D721Med (cell line): ENCODE measurements at regions not wholly inside any gene's neighbourhood (a gene's known extent, or its start where the extent isn't known, plus 50 kb on each side); places are given as distances from the start of the nearest gene placed in this dataset.

Source experiments
- DNase-seq: peaks from one replicate; pipeline ENCODE4 v3.0.0; 2011; ENCODE audit warnings: low spot score; ENCODE audit not compliant: insufficient read length
- FAIRE-seq: peaks from 2 replicates; lab custom pipeline; 2011; peaks lifted over from hg19 to GRCh38; lab: Jason Lieb, UNC
- TF ChIP-seq, protein P1 (sequence below): IDR thresholded peaks from 2 replicates; pipeline ENCODE4 v1.5.1; 2012; ENCODE audit warnings: mild to moderate bottlenecking, control low read depth; ENCODE audit not compliant: insufficient read depth; ENCODE audit errors: missing control alignments

DNA sequence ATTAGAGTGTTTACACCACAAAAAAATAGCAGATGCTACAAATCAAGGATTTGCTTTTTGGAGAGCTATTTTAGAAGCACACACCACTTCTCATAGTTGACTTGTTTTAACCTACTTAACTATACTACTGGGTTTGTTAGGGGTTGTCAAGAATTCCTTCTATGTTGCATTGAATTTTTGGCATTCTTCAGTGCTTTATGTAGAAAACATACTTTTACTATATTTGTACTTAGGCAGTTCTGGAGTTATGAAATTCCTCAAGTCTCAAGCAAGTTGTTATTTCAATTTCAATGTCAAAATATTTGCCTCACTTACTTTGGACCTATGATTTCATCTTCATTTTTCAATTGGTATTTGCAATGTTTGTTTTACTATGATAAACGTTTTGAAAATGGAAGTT lies 449.6 kb downstream of the GLUD2 start:
- no peak for FAIRE-seq
- TF ChIP-seq, protein P1, sequence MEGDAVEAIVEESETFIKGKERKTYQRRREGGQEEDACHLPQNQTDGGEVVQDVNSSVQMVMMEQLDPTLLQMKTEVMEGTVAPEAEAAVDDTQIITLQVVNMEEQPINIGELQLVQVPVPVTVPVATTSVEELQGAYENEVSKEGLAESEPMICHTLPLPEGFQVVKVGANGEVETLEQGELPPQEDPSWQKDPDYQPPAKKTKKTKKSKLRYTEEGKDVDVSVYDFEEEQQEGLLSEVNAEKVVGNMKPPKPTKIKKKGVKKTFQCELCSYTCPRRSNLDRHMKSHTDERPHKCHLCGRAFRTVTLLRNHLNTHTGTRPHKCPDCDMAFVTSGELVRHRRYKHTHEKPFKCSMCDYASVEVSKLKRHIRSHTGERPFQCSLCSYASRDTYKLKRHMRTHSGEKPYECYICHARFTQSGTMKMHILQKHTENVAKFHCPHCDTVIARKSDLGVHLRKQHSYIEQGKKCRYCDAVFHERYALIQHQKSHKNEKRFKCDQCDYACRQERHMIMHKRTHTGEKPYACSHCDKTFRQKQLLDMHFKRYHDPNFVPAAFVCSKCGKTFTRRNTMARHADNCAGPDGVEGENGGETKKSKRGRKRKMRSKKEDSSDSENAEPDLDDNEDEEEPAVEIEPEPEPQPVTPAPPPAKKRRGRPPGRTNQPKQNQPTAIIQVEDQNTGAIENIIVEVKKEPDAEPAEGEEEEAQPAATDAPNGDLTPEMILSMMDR = no peak

DNA sequence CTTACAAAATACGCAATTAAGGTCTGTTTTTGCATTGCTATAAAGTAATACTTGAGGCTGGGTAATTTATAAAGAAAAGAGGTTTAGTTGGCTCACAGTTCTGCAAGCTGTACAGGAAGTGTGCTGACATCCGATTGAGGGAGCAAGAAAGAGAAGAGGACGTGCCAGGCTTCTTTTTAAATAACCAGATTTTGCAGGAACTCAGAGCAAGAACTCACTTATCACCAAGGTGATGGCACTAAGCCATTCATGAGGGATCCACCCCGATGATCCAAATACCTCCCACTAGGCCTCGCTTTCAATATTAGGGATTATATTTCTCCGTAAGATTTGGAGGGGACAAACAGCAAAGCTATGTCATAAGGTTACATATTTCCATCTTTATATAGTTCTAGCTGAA lies 456.7 kb downstream of the GLUD2 start:
- DNase-seq = no peak
- TF ChIP-seq, protein P1 = no peak
- FAIRE-seq = no peak

More for the DNA sequence above, 449.6 kb downstream of the GLUD2 start:
- DNase-seq = no peak

DNA sequence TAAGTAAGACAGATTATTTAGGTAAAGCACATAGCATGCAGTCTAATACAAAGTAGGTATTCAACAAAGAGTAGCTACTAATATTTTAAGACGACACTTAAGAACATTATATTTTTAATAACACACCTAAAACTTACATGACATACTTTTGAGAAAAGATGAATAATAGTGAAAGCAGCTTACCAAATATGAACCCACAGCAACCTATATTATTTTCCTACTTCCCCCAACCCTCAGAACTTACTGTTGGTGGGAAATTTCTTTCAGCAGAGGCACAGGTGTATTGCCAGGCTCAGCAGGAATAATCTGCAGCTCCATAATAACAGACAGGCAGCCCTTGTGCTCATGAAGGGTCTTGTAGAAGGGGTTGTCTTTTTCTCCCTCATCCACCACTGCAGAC lies 498.9 kb downstream of the GLUD2 start:
- TF ChIP-seq, protein P1 = no peak
- DNase-seq (no peak), FAIRE-seq (no peak)

DNA sequence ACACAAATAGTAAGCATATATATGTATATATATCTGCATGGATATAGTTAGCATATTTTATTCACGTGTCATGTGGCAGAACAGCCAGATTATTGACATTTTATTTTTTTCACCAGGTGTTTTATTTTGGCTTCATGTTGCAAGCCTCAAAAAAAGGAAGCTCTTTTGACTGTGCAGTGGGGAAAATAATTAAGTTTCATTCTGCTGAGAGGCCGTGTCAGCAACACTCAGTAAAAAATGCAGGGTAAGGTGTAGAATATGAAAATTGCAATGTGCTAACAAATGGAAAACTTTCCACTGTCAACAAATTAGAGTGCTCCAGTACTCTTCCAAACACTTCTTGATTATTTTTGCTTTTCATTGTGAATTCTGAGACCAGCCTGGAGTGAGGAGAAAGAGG lies 511.5 kb downstream of the GLUD2 start:
- DNase-seq (no peak), FAIRE-seq (no peak)
- TF ChIP-seq, protein P1 = no peak

DNA sequence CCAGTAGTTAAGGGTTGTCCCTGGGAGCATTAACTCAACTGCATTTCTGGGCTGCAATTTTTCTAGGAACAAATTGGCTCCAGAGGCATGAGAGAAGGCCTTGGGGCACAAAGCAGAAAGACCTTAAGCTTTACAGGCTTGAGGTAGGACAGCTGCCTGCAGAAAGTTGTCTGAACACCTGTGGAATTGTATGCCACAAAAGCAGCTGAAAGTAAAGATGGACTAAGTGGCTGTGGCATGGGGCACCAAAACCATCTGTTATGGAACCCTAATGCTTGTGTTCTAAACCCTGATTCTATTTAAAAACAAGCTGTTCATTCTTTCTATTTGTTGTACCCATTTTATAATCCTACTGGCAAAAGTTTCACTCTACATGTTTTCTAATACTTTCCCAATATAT lies 515.2 kb downstream of the GLUD2 start:
- no peak for DNase-seq
- TF ChIP-seq, protein P1 = no peak
- no peak for FAIRE-seq

DNA sequence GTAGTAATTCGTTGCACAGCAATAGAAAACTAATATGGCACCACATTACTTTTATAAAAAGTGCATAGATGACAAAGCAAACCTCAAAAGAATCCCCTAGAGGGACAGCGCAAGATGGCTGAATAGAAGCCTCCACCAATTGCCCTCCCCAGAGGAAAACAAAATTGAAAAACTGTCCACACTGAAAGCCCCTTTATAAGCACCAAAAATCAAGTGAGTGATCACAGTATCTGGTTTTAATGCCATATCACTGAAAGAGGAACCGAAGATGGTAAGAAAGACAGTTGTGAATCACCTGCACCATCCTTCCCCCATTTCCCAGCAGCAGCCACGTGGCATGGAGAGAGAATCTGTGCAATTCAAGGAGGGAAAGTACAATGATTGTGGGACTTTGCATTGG lies 522.2 kb downstream of the GLUD2 start:
- FAIRE-seq (no peak), DNase-seq (no peak)
- TF ChIP-seq, protein P1 = no peak

DNA sequence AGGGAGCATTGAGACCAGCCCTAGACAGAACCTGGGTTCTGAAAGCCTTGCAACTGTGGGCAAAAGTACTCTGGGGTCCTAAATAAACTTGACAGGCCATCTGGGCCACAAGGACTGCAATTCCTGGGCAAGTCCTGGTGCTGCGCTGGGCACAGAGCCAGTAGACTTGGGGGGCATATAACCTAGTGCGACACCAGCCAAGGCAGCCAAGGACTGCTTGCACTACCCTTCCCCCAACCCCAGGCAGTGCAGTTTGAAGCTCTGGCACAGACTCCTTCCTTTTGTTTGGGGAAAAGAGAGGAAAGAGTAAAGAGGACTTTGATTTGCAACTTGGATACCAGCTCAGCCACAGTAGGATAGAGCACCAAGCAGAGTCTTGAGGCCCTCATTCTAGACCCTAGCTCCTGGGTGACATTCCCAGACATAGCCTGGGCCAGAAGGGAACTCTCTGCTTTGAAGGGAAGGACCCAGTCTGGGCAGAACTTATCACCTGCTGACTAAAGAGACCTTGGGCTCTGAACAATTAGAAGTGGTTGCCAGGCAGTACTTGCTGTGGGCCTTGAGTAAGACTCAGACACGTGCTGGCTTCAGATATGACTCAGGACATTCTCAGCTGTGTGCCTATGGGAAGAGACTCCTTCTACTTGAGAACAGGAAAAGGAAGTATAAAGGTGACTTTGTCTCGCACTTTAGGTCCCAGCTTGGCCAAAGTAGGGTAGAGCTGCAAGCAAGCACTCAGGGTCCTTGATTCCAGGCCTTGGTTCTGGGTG lies 522.8 kb downstream of the GLUD2 start:
- DNase-seq (no peak), FAIRE-seq (no peak)
- TF ChIP-seq, protein P1 = no peak
